GM19372 (cell line): ENCODE measurements at regions not wholly inside any gene's neighbourhood (a gene's known extent, or its start where the extent isn't known, plus 50 kb on each side); places are given as distances from the start of the nearest gene placed in this dataset.
A peak's percentile ranks its signal among the peaks of the same experiment; 100 is the strongest.

Experiments
- ATAC-seq: cut with Tn5 transposase; IDR thresholded peaks from one replicate; pipeline ENCODE4 v1.9.1; 2021; ENCODE audit warnings: mild to moderate bottlenecking, low read depth, moderate library complexity; ENCODE audit not compliant: unreplicated experiment

- no peak for ATAC-seq
Measured at GRCh38 chr6:139801571-139802321, 427.3 kb upstream of the CITED2 start.

- ATAC-seq = peak; percentile 60
Measured at GRCh38 chr6:139800837-139801236, 426.4 kb upstream of the CITED2 start.

GRCh38 chr6:139790527-139790926 is 416.1 kb upstream of the CITED2 start:
- ATAC-seq = no peak

- ATAC-seq = no peak
Measured at GRCh38 chr6:139784222-139784769, 409.8 kb upstream of the CITED2 start.

- ATAC-seq = no peak
Measured at GRCh38 chr6:139779988-139780774, 405.7 kb upstream of the CITED2 start.

GRCh38 chr6:139778688-139779087 is 404.2 kb upstream of the CITED2 start:
- ATAC-seq = no peak

GRCh38 chr6:139778106-139778505 is 403.7 kb upstream of the CITED2 start:
- no peak for ATAC-seq

GRCh38 chr6:139777202-139777970 is 402.9 kb upstream of the CITED2 start:
- no peak for ATAC-seq

- no peak for ATAC-seq
Measured at GRCh38 chr6:139776041-139776440, 401.6 kb upstream of the CITED2 start.

GRCh38 chr6:139768196-139768595 is 393.7 kb upstream of the CITED2 start:
- ATAC-seq = no peak

- ATAC-seq = no peak
Measured at GRCh38 chr6:139766796-139767195, 392.3 kb upstream of the CITED2 start.

GRCh38 chr6:139765825-139766285 is 391.4 kb upstream of the CITED2 start:
- no peak for ATAC-seq

- peak; percentile 85 for ATAC-seq
Measured at GRCh38 chr6:139764498-139764986, 390.1 kb upstream of the CITED2 start.

GRCh38 chr6:139763468-139764210 is 389.2 kb upstream of the CITED2 start:
- no peak for ATAC-seq

GRCh38 chr6:139762587-139763031 is 388.2 kb upstream of the CITED2 start:
- no peak for ATAC-seq

GRCh38 chr6:139760128-139760527 is 385.7 kb upstream of the CITED2 start:
- ATAC-seq = no peak

GRCh38 chr6:139759086-139759485 is 384.6 kb upstream of the CITED2 start:
- no peak for ATAC-seq

GRCh38 chr6:139758209-139758611 is 383.8 kb upstream of the CITED2 start:
- no peak for ATAC-seq

- ATAC-seq = no peak
Measured at GRCh38 chr6:139757784-139758183, 383.3 kb upstream of the CITED2 start.

- no peak for ATAC-seq
Measured at GRCh38 chr6:139756381-139756780, 381.9 kb upstream of the CITED2 start.
